Keratinocyte (primary cell): ENCODE measurements at regions not wholly inside any gene's neighbourhood (a gene's known extent, or its start where the extent isn't known, plus 50 kb on each side); places are given as distances from the start of the nearest gene placed in this dataset.

Experiments
- CTCF ChIP-seq, 3 experiments: IDR thresholded peaks in 1 of 3; conservative IDR thresholded peaks in 1 of 3; optimal IDR thresholded peaks in 1 of 3; 2 replicates in 2 of 3; 3 replicates in 1 of 3; pipeline versions ENCODE3 to v1.5.1; 2011; ENCODE audit warnings: low read length in 3 of 3, mild to moderate bottlenecking in 3 of 3, moderate library complexity in 2 of 3, control low read depth in 1 of 3, inconsistent platforms in 1 of 3; ENCODE audit not compliant: insufficient read depth in 2 of 3; ENCODE audit errors: extremely low read depth in 1 of 3
- EZH2 ChIP-seq: IDR thresholded peaks from one replicate; pipeline ENCODE4 v1.6.1; 2012; ENCODE audit warnings: inconsistent platforms, mild to moderate bottlenecking, low read length, moderate library complexity

- TF ChIP-seq CTCF (optimal IDR thresholded peaks at IDR 0.05 in 1 of 3, IDR thresholded peaks at IDR 0.05 in 1 of 3, conservative IDR thresholded peaks at IDR 0.05 in 1 of 3; ENCODE audit: extremely low read depth in 1 of 3, insufficient read depth in 2 of 3, low read length in 3 of 3), result no peak
- no peak for TF ChIP-seq EZH2
Measured at GRCh38 chr3:186417791-186418190, 55.8 kb upstream of the DGKG start.
